ENCODE measurements at regions not wholly inside any gene's neighbourhood (a gene's known extent, or its start where the extent isn't known, plus 50 kb on each side); places are given as distances from the start of the nearest gene placed in this dataset.

DNA sequence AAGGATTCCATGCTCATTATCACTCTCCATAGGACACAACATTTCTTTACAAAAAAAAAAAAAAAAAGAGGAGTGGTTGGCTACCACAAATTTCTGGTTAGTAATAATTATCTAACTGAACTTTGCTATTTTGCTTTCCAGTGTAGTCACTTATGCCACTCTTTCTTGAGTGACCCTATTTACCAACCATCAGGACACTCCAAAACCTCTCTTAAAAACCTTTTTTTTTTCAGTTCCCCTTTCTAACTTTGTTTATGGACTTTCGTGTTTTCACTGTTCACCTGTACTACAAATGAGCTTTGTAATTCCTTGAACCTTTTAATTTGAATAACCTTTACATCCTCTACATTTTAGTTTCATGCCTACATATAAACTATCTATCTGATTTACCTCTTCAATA lies 686.5 kb upstream of the PCDH9 start:
- H3K36me3 ChIP-seq (ENCODE audit: control insufficient read depth in 2 of 2, insufficient read depth in 2 of 2, low read length in 1 of 2) = no peaks in the 10 kb centered on the region
- H3K4me2 ChIP-seq (ENCODE audit: control insufficient read depth, insufficient read depth) = no peak overlapping the region
- H2AFZ ChIP-seq (ENCODE audit: control insufficient read depth, low read depth, low read length) = no peak overlapping the region
- no peaks in the 10 kb centered on the region for H4K20me1 ChIP-seq (ENCODE audit: control insufficient read depth, insufficient read depth)
- no peaks in the 10 kb centered on the region for H3K27me3 ChIP-seq (replicated peaks in 1 of 2; ENCODE audit: control insufficient read depth in 2 of 2, insufficient read depth in 2 of 2, low read length in 1 of 2)
- H3K4me3 ChIP-seq = no peak overlapping the region
- WGBS (ENCODE audit: insufficient coverage, insufficient replicate concordance, low lambda C conversion rate, missing lambda C conversion rate) = 0% methylated on average over 1 of the region's 1 CpG
- no TSS peak for BruUV-seq (replicated peaks)
- no peak overlapping the region for H3K9ac ChIP-seq (ENCODE audit: control insufficient read depth, insufficient read depth, low read length)
- DNase-seq (ENCODE audit: low read depth, low spot score) = no peak
- TF ChIP-seq SPI1 (IDR thresholded peaks at IDR 0.05; ENCODE audit: borderline replicate concordance, insufficient read depth, low read depth, low read length) (peak; percentile 4; the same call in 1 of the 2 replicates), PAX8 (IDR thresholded peaks at IDR 0.05) (no peak)
- ChIA-PET SMC1A (ENCODE audit: uncharacterized antibody, unreplicated experiment) (no interaction called here), CTCF (no interaction called here), RAD21 (ENCODE audit: unreplicated experiment) (no interaction called here), POLR2A (no interaction called here)
- H3K4me1 ChIP-seq (ENCODE audit: control insufficient read depth, insufficient read depth, low read length) = no peaks in the 10 kb centered on the region
- FAIRE-seq = no peak
- in situ Hi-C loops (cut with MboI) = no loop called here
- ATAC-seq = peak; percentile 51
- no peak overlapping the region for H3K27ac ChIP-seq (ENCODE audit: control insufficient read depth, insufficient read depth)
- H3K9me3 ChIP-seq (replicated peaks; ENCODE audit: control insufficient read depth, insufficient read depth, low read length) = no peaks in the 10 kb centered on the region
- H3K79me2 ChIP-seq (ENCODE audit: control insufficient read depth, insufficient read depth, low read length) = no peaks in the 10 kb centered on the region
- intact Hi-C loops (cut with micrococcal nuclease; ENCODE audit: unreplicated experiment) = no loop called here

DNA sequence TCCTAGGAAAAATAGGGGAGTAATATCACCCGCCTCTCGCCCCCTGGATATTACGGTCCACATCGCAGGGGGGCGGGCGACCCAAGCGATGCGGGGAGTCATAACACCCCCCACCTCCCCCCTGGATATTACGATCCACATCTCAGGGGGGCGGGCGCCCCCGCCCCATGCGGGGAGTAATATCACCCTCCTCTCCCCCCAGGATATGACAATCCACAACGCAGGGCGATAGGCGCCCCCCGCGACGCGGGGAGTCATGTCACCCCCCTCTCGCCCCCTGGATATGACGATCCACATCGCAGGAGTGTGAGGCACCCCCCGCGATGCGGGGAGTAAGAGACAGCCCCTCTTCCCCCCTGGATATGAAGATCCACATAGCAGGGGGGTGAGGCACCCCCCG lies 684.4 kb upstream of the PCDH9 start:
- DNase-seq (ENCODE audit: low read depth, low spot score) = no peak
- CTCF ChIA-PET = no interaction called here
- SMC1A ChIA-PET (ENCODE audit: uncharacterized antibody, unreplicated experiment) = no interaction called here
- in situ Hi-C loops (cut with MboI) = no loop called here
- no TSS peak for BruUV-seq (replicated peaks)
- Histone ChIP-seq H3K4me2 (ENCODE audit: control insufficient read depth, insufficient read depth) (no peak overlapping the region), H4K20me1 (ENCODE audit: control insufficient read depth, insufficient read depth) (no peaks in the 10 kb centered on the region), H3K9ac (ENCODE audit: control insufficient read depth, insufficient read depth, low read length) (no peak overlapping the region), H3K79me2 (ENCODE audit: control insufficient read depth, insufficient read depth, low read length) (no peaks in the 10 kb centered on the region), H3K9me3 (replicated peaks; ENCODE audit: control insufficient read depth, insufficient read depth, low read length) (no peaks in the 10 kb centered on the region), H3K27ac (ENCODE audit: control insufficient read depth, insufficient read depth) (no peak overlapping the region), H3K27me3 (replicated peaks in 1 of 2; ENCODE audit: control insufficient read depth in 2 of 2, insufficient read depth in 2 of 2, low read length in 1 of 2) (no peaks in the 10 kb centered on the region), H2AFZ (ENCODE audit: control insufficient read depth, low read depth, low read length) (no peak overlapping the region), H3K4me1 (ENCODE audit: control insufficient read depth, insufficient read depth, low read length) (no peaks in the 10 kb centered on the region), H3K36me3 (ENCODE audit: control insufficient read depth in 2 of 2, insufficient read depth in 2 of 2, low read length in 1 of 2) (no peaks in the 10 kb centered on the region), H3K4me3 (no peak overlapping the region)
- RAD21 ChIA-PET (ENCODE audit: unreplicated experiment) = no interaction called here
- ATAC-seq = no peak
- WGBS (ENCODE audit: insufficient coverage, insufficient replicate concordance, low lambda C conversion rate, missing lambda C conversion rate) = 85% methylated on average over 22 of the region's 27 CpGs
- POLR2A ChIA-PET = no interaction called here
- intact Hi-C loops (cut with micrococcal nuclease; ENCODE audit: unreplicated experiment) = no loop called here
- no peak for FAIRE-seq
- TF ChIP-seq, protein P1, sequence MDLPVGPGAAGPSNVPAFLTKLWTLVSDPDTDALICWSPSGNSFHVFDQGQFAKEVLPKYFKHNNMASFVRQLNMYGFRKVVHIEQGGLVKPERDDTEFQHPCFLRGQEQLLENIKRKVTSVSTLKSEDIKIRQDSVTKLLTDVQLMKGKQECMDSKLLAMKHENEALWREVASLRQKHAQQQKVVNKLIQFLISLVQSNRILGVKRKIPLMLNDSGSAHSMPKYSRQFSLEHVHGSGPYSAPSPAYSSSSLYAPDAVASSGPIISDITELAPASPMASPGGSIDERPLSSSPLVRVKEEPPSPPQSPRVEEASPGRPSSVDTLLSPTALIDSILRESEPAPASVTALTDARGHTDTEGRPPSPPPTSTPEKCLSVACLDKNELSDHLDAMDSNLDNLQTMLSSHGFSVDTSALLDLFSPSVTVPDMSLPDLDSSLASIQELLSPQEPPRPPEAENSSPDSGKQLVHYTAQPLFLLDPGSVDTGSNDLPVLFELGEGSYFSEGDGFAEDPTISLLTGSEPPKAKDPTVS (IDR thresholded peaks at IDR 0.05; ENCODE audit: low read depth, low read length) = no peak
- TF ChIP-seq MTA2 (IDR thresholded peaks at IDR 0.05; ENCODE audit: low read depth) (no peak), ESRRA (IDR thresholded peaks at IDR 0.05; ENCODE audit: low read length) (no peak), NFIC (IDR thresholded peaks at IDR 0.05; ENCODE audit: low read depth, low read length) (no peak), SMAD5 (IDR thresholded peaks at IDR 0.05; ENCODE audit: low read depth) (no peak), PAX8 (IDR thresholded peaks at IDR 0.05) (no peak), SMAD1 (IDR thresholded peaks at IDR 0.05; ENCODE audit: low read depth, partially characterized antibody) (no peak), NRF1 (conservative IDR thresholded peaks at IDR 0.05; ENCODE audit: low read depth, low read length) (no peak), CBFB (IDR thresholded peaks at IDR 0.05; ENCODE audit: low read depth) (no peak), NFYB (IDR thresholded peaks at IDR 0.05; ENCODE audit: insufficient read depth, low read depth, low read length) (no peak), JUND (IDR thresholded peaks at IDR 0.05; ENCODE audit: low read depth, low read length) (no peak), NR2F1 (conservative IDR thresholded peaks at IDR 0.05) (no peak), IRF4 (IDR thresholded peaks at IDR 0.05; ENCODE audit: low read depth, low read length) (no peak), ZSCAN29 (IDR thresholded peaks at IDR 0.05) (no peak)
- TF ChIP-seq, protein P2, sequence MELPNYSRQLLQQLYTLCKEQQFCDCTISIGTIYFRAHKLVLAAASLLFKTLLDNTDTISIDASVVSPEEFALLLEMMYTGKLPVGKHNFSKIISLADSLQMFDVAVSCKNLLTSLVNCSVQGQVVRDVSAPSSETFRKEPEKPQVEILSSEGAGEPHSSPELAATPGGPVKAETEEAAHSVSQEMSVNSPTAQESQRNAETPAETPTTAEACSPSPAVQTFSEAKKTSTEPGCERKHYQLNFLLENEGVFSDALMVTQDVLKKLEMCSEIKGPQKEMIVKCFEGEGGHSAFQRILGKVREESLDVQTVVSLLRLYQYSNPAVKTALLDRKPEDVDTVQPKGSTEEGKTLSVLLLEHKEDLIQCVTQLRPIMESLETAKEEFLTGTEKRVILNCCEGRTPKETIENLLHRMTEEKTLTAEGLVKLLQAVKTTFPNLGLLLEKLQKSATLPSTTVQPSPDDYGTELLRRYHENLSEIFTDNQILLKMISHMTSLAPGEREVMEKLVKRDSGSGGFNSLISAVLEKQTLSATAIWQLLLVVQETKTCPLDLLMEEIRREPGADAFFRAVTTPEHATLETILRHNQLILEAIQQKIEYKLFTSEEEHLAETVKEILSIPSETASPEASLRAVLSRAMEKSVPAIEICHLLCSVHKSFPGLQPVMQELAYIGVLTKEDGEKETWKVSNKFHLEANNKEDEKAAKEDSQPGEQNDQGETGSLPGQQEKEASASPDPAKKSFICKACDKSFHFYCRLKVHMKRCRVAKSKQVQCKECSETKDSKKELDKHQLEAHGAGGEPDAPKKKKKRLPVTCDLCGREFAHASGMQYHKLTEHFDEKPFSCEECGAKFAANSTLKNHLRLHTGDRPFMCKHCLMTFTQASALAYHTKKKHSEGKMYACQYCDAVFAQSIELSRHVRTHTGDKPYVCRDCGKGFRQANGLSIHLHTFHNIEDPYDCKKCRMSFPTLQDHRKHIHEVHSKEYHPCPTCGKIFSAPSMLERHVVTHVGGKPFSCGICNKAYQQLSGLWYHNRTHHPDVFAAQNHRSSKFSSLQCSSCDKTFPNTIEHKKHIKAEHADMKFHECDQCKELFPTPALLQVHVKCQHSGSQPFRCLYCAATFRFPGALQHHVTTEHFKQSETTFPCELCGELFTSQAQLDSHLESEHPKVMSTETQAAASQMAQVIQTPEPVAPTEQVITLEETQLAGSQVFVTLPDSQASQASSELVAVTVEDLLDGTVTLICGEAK (IDR thresholded peaks at IDR 0.05; ENCODE audit: borderline replicate concordance) = no peak
